ENCODE measurements at regions not wholly inside any gene's neighbourhood (a gene's known extent, or its start where the extent isn't known, plus 50 kb on each side); places are given as distances from the start of the nearest gene placed in this dataset.
"Not testable (repeated sequence)": the region's sequence is repeated elsewhere in the genome, so short reads cannot be mapped to it uniquely, and the experiment has no call there.

GRCh38 chr12:60201891-60202290 is 606.1 kb downstream of the SLC16A7 start:
- TF ChIP-seq ZFX (IDR thresholded peaks at IDR 0.05; ENCODE audit: borderline replicate concordance) (no peak), CTCF (IDR thresholded peaks at IDR 0.05) (no peak)
- no peak overlapping the region for H3K27ac ChIP-seq

GRCh38 chr12:60205500-60205899 is 609.7 kb downstream of the SLC16A7 start:
- H3K27ac ChIP-seq = no peak overlapping the region
- TF ChIP-seq CTCF (IDR thresholded peaks at IDR 0.05) = no peak
- TF ChIP-seq ZFX (IDR thresholded peaks at IDR 0.05; ENCODE audit: borderline replicate concordance) = no peak

GRCh38 chr12:60209521-60209920 is 613.7 kb downstream of the SLC16A7 start:
- no peak overlapping the region for H3K27ac ChIP-seq
- no peak for TF ChIP-seq CTCF (IDR thresholded peaks at IDR 0.05)
- no peak for TF ChIP-seq ZFX (IDR thresholded peaks at IDR 0.05; ENCODE audit: borderline replicate concordance)

- no peak overlapping the region for H3K27ac ChIP-seq
- no peak for TF ChIP-seq CTCF (IDR thresholded peaks at IDR 0.05)
- no peak for TF ChIP-seq ZFX (IDR thresholded peaks at IDR 0.05; ENCODE audit: borderline replicate concordance)
These were observed 614.1 kb downstream of the SLC16A7 start for GRCh38 chr12:60209933-60210332.

- H3K27ac ChIP-seq = no peak overlapping the region
- TF ChIP-seq CTCF (IDR thresholded peaks at IDR 0.05) = no peak
- no peak for TF ChIP-seq ZFX (IDR thresholded peaks at IDR 0.05; ENCODE audit: borderline replicate concordance)
These were observed 614.9 kb downstream of the SLC16A7 start for GRCh38 chr12:60210756-60211155.

GRCh38 chr12:60211244-60211643 is 615.4 kb downstream of the SLC16A7 start:
- H3K27ac ChIP-seq = no peak overlapping the region
- TF ChIP-seq CTCF (IDR thresholded peaks at IDR 0.05) (no peak), ZFX (IDR thresholded peaks at IDR 0.05; ENCODE audit: borderline replicate concordance) (no peak)

- TF ChIP-seq CTCF (IDR thresholded peaks at IDR 0.05) = no peak
- no peak for TF ChIP-seq ZFX (IDR thresholded peaks at IDR 0.05; ENCODE audit: borderline replicate concordance)
- no peak overlapping the region for H3K27ac ChIP-seq
These were observed 616.6 kb downstream of the SLC16A7 start for GRCh38 chr12:60212159-60213000.

GRCh38 chr12:60213272-60213671 is 617.4 kb downstream of the SLC16A7 start:
- H3K27ac ChIP-seq = not testable (repeated sequence)

Data from 22Rv1 (cell line).